Right lobe of liver (tissue), 6 donors: ENCODE measurements at regions not wholly inside any gene's neighbourhood (a gene's known extent, or its start where the extent isn't known, plus 50 kb on each side); places are given as distances from the start of the nearest gene placed in this dataset.

Source experiments
- ATAC-seq, 4 donors: fragments of 200-7000 bp; cut with Tn5 transposase; one replicate each; pipeline ENCODE4 v1.9.1; 2020; ENCODE audit warnings: mild to moderate bottlenecking in 4 of 4, moderate library complexity in 4 of 4
- DNase-seq, 3 donors: peaks; one replicate each; pipeline ENCODE4 v3.0.0-alpha.2; 2020
- H3K27ac ChIP-seq, 3 donors: fragments of 200-600 bp; one replicate each; pipeline ENCODE4 v1.8.0; 2022
- H3K27me3 ChIP-seq, 2 donors: fragments of 200-600 bp; one replicate each; pipeline ENCODE4 v1.8.0; 2022
- H3K36me3 ChIP-seq, 4 donors: fragments of 200-600 bp; sonication (generic) in 1 of 4; one replicate each; pipeline versions ENCODE4 v1.5.1 to v1.8.0; 2017 to 2022; ENCODE audit warnings: control low read depth in 1 of 4
- H3K4me1 ChIP-seq, 4 donors: fragments of 200-600 bp; sonication (generic) in 1 of 4; one replicate each; pipeline versions ENCODE4 v1.5.1 to v1.8.0; 2017 to 2022; ENCODE audit warnings: control low read depth in 1 of 4
- H3K4me3 ChIP-seq, 3 donors: fragments of 200-600 bp; one replicate each; pipeline ENCODE4 v1.8.0; 2022
- H3K9me3 ChIP-seq, 4 donors: fragments of 200-600 bp; sonication (generic) in 1 of 4; one replicate each; pipeline versions ENCODE4 v1.5.1 to v1.8.0; 2017 to 2022; ENCODE audit warnings: control low read depth in 1 of 4
- CTCF ChIP-seq, 4 donors: fragments of 200-600 bp in 3 of 4; fragments of 450-650 bp in 1 of 4; IDR thresholded peaks; one replicate each; pipeline versions ENCODE4 v1.5.1 to v1.8.0; 2016 to 2022; ENCODE audit warnings: antibody characterized with exemption in 4 of 4, mild to moderate bottlenecking in 2 of 4
- POLR2A ChIP-seq: fragments of 450-650 bp; IDR thresholded peaks from one replicate; pipeline ENCODE4 v1.6.1; 2017; ENCODE audit warnings: antibody characterized with exemption, mild to moderate bottlenecking
- WGBS: methylation state at CpG from one replicate; pipeline ENCODE4 v1.1.6; 2018; ENCODE audit warnings: low coverage, low lambda C conversion rate; ENCODE audit not compliant: insufficient coverage; ENCODE audit errors: missing lambda C conversion rate; 5-methylcytosine and 5-hydroxymethylcytosine counted together
- intact Hi-C, 2 donors: fragments of 100-400 bp; cut with DNase I; formaldehyde crosslinking; loops; one replicate each; pipeline versions ENCODE4 v1.11.2 to v1.14.1; 2022
- donor health status: DM: no; HTN: yes; CAD: no.
- donor health status: DM: no; HTN: no; CAD: no.
- donor health status: DM: no; HTN: no; CAD: no.
- donor health status: DM: no; HTN: yes; CAD: no.
- donor health status: DM: no; HTN: yes; CAD: no.

DNA sequence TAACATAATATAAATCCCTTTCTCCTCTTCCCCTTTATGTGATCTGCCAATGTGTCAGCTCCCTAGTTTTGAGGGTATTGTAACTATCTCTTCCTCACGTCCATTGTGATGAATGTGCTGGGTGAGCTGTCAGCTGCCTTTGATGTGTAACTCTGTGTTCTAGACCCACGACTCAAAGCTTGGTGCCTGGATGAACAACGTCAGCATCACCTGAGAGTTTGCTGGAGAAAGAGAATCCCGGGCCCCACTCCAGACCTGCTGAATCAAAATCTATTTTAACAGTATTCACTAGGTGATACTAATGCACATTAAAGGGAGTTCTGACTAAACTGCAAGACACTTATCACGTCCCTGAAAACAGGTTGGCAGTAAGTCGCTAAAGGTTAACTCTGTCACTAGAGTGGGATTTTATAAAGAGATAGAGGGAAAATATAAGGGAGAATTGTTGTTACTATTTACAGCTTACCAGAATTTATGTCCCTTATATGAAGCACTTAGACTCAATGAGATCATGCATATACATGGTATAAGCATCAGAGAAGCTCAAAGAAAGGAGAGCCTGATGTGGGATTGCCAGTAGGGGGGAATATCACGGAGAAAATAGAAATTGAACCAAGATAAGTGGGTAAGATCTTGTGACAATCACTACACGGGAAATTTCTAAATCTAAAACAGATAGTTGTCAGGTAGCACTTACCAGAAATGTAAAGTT, 423.8 kb upstream of the SLC30A5 start:
- H3K36me3 ChIP-seq = no peaks in the 10 kb centered on the region
- intact Hi-C loops = no loop called here
- 63% methylated on average over 8 of the region's 8 CpGs for WGBS
- DNase-seq (no peak), ATAC-seq (no peak)
- H3K9me3 ChIP-seq = no peaks in the 10 kb centered on the region
- H3K27ac ChIP-seq = no peak overlapping the region
- H3K4me3 ChIP-seq = no peak overlapping the region
- H3K4me1 ChIP-seq = peaks cover 0 to 20% (median 6%) of the 10 kb centered on the region in 4 donors
- TF ChIP-seq POLR2A (no peak), CTCF (IDR thresholded peaks at IDR 0.05) (no peak)
- no peaks in the 10 kb centered on the region for H3K27me3 ChIP-seq

- intact Hi-C loops = no loop called here
- ATAC-seq (peak; percentile 85 to 90 (median 88)), DNase-seq (peak in 2 of 3 donors; percentile 70 to 80)
- H3K36me3 ChIP-seq = no peaks in the 10 kb centered on the region
- peaks cover 0 to 20% (median 6%) of the 10 kb centered on the region in 4 donors for H3K4me1 ChIP-seq
- WGBS = 22% methylated on average over 8 of the region's 8 CpGs
- no peaks in the 10 kb centered on the region for H3K27me3 ChIP-seq
- TF ChIP-seq POLR2A (peak; percentile 40), CTCF (IDR thresholded peaks at IDR 0.05) (no peak)
- no peaks in the 10 kb centered on the region for H3K9me3 ChIP-seq
- peak overlapping the region in 2 of 3 donors; percentile 4 to 18 for H3K4me3 ChIP-seq
- peak overlapping the region; percentile 60 to 81 (median 79) for H3K27ac ChIP-seq
Measured at GRCh38 chr5:68673106-68673822, 420.6 kb upstream of the SLC30A5 start.

- H3K4me3 ChIP-seq = peak overlapping the region in 1 of 3 donors; percentile 3
- TF ChIP-seq CTCF (IDR thresholded peaks at IDR 0.05) (no peak), POLR2A (no peak)
- no peaks in the 10 kb centered on the region for H3K27me3 ChIP-seq
- 43% methylated on average over 6 of the region's 6 CpGs for WGBS
- H3K4me1 ChIP-seq = peaks cover 0 to 20% (median 6%) of the 10 kb centered on the region in 4 donors
- no peaks in the 10 kb centered on the region for H3K36me3 ChIP-seq
- DNase-seq (no peak), ATAC-seq (peak; percentile 63 to 70 (median 66))
- H3K9me3 ChIP-seq = no peaks in the 10 kb centered on the region
- H3K27ac ChIP-seq = peak overlapping the region; percentile 60 to 81 (median 79)
- intact Hi-C loops = no loop called here
Measured at GRCh38 chr5:68673823-68674180, 420.0 kb upstream of the SLC30A5 start.

DNA sequence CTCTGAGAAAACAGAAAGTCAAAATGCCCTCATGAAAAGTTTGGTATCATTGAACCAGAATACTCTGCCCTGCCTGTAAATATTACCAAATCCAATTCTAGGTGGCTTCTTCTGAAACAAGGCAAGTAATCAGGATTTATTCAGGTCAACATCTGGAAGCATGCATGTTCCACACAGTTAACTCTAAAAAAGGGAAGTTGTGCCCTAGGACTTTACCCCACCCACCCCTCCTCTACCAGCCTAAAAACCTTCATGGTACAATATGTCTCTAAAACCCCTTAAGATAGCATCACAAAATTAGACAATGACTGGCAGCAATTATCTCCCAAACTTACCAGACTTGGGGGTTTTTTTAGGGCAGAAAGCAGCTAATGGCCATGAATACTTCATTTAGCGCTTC, 414.8 kb upstream of the SLC30A5 start:
- H3K4me3 ChIP-seq = no peak overlapping the region
- TF ChIP-seq CTCF (IDR thresholded peaks at IDR 0.05) = no peak
- no peak for TF ChIP-seq POLR2A
- H3K27ac ChIP-seq = no peak overlapping the region
- no peaks in the 10 kb centered on the region for H3K9me3 ChIP-seq
- no peak for ATAC-seq
- no peaks in the 10 kb centered on the region for H3K27me3 ChIP-seq
- H3K4me1 ChIP-seq = peaks cover 0 to 34% (median 16%) of the 10 kb centered on the region in 4 donors
- no peak for DNase-seq
- intact Hi-C loops = no loop called here
- no peaks in the 10 kb centered on the region for H3K36me3 ChIP-seq
- WGBS = 100% methylated on average over 1 of the region's 1 CpG
